HG03565 (cell line): ENCODE measurements at regions not wholly inside any gene's neighbourhood (a gene's known extent, or its start where the extent isn't known, plus 50 kb on each side); places are given as distances from the start of the nearest gene placed in this dataset.

Source experiments
- ATAC-seq: cut with Tn5 transposase; IDR thresholded peaks from one replicate; pipeline ENCODE4 v1.9.1; 2021; ENCODE audit warnings: mild to moderate bottlenecking, moderate library complexity; ENCODE audit not compliant: unreplicated experiment

- ATAC-seq: no peak
Observed at GRCh38 chr20:59429396-59429795, 129.0 kb downstream of the EDN3 start.

DNA sequence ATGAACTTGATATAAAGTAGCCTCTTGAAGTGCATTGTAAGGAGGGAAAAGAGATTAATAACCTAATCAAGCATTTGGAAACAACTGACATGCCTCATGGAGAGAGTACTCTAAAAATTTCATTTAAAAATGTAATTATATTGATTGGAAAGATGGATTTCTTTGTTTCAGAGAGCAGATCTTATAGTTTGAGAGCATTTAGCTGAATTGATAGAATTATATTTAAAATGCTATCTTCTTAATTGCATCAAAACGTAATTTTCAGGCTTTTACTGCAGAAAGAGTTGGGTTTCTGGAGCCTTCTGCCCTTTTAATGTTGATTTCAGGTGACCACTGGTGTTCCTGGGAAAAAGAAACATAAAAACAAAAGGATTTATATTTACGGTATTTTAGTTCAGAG lies 130.6 kb downstream of the EDN3 start:
- no peak for ATAC-seq

DNA sequence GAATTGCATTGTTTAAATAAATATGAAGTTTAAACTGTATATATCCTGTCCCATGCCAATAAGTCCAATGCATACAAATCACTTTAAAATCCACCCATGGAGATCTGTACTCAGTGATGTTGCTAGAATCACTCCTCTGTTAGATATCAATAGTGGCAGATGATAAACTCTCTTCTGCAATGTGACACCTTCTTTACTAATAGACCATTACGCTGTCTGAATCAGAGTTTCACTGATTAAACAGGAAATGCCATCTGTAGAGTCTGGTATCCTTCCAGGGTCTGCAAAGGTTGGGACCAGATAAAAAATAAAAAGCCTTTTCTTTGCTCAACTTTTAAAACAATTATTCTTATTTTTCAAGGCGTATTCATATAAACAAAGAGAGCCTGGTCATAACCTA lies 134.5 kb downstream of the EDN3 start:
- ATAC-seq: no peak

GRCh38 chr20:59435518-59435917 lies 135.1 kb downstream of the EDN3 start:
- ATAC-seq: no peak

DNA sequence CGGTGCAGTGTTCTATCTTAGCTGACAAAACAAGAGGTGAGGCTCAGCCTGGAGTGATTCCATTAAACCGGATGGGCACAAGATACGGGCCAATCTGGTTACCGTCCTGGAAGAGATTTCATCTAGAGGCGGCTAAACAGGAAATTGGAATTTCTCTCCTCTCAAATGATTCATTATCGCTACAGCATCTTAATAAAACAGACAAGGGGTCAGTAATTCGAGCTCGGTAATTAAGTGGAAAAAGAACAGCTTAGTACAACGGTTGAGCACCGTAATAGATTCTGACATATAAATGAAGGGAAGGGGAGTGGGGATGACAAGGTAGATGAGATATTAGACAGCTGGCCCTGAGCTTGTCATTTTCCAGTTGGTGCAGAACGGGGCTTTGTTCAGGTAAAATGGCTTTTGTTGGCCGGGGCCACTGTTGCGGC lies 137.2 kb downstream of the EDN3 start:
- ATAC-seq: no peak

GRCh38 chr20:59438201-59438600 lies 137.8 kb downstream of the EDN3 start:
- ATAC-seq: no peak

DNA sequence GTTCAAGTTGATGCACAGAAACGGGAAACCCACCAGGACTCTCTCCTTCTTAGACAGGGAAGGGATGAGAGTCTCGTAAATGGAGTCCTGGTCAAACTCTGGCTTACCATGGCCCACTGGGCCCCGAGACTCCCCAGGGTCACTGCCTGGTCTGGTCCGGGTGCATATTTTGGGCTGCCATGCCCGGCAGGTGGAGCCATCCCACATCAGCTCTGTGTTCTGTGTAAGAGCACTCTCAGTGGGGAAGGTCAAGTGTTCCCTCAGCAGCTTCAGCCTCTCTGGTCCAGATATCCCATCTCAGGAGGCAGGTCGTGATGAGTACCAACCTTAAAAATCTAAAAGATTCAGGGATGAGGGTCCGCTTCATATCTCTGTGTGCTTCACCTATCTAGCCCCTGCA lies 138.8 kb downstream of the EDN3 start:
- ATAC-seq: no peak

DNA sequence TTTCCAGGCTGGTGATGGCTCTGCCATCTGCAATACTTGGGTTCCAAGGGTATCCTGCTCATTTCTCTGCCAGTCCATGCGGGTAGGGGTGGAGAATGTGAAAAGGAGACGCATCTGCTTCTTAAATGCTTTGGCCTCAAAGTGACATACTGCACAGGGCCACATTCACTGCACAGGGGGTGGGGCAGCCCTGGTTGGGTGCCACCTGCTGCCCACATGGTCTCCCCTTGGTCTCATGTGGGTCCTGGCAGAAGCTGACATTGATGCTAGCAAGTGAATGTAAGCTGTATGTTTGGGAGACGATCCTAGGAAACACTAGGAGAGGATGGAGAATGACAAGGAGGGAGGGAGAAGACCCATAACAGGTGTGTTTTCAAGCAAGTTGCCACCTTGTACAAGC lies 140.9 kb downstream of the EDN3 start:
- no peak for ATAC-seq

GRCh38 chr20:59441860-59442810 lies 141.7 kb downstream of the EDN3 start:
- ATAC-seq: no peak

GRCh38 chr20:59443550-59443949 lies 143.1 kb downstream of the EDN3 start:
- ATAC-seq: no peak

DNA sequence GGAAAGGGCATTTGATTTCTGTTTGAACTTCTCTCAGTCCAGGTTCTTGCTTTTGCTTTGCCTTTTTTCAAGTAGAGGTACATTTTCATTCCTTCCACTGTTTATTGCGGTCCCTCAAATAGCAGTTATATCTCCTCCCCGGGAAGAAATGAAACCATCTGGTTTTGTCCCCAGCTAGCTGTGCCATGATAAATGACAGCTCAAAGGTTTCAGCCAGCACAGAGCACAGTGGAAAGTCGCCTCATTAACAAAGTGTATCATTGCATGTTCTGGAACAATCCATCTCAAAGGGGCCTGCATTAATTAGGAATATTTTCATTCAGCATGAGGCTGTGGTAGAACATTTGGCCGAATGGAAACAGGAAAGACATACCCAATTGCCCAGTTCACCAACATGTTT lies 146.0 kb downstream of the EDN3 start:
- no peak for ATAC-seq

DNA sequence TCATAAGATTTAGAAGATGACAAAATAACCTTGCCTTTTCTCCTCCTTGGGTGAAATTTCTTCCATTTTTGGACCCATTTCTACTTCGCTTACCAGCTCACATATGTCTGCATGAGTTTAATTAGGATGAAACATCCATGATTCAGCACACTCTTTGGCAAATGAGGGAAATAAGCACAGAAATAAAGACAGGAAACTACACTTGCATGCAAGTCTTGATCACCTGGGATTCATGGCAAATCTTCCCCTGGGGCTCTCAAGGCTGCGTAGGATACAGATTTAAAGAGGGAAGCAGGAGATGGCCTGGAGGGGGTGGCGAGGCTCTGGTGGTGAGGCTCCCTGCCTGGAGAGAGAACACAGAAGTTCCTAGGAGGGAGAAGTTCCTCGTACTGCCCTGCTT lies 147.8 kb downstream of the EDN3 start:
- ATAC-seq: no peak

GRCh38 chr20:59448851-59449444 lies 148.5 kb downstream of the EDN3 start:
- no peak for ATAC-seq

GRCh38 chr20:59451066-59451630 lies 150.7 kb downstream of the EDN3 start:
- no peak for ATAC-seq

- ATAC-seq: no peak
Observed at GRCh38 chr20:59451641-59452040, 151.2 kb downstream of the EDN3 start.

GRCh38 chr20:59452856-59453255 lies 151.5 kb upstream of the PHACTR3 start:
- no peak for ATAC-seq

DNA sequence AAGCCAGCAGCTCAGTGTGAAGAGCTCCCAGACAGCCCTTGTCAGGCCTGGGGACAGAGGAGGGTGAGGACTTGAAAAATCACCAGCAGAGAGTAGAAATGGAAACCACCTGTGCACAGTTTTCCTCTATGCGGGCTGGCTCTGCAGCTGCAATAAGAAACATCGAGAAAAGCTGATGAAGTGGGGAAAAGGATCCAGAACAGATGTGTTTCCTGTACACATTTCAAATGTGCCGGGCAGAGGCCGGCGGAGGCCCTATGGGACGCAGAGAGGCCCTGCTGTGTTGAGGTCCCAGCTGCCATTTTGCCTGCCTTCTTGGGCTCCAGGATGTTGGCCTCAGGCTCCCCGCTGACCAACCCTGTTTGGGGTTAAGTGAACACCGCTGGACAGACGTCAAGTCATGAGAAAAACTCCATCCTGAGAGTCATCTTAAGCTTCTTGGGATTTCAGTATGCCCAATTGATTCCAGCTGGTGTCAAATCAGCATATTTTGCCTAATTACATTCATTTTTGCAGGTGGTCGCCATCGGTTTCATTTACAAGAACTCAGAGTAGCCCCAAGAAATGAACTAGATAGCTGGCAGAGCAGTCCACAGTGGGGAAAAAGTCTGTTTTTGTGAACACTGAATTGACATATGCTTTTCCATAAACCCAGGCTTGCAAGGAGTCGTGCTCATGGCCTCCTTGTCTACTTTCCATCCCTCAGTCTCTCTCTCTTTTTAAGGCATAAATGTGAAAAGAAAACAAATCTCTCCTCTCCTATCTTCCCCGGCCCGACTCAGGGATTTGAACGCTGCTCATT lies 150.4 kb upstream of the PHACTR3 start:
- ATAC-seq: no peak

DNA sequence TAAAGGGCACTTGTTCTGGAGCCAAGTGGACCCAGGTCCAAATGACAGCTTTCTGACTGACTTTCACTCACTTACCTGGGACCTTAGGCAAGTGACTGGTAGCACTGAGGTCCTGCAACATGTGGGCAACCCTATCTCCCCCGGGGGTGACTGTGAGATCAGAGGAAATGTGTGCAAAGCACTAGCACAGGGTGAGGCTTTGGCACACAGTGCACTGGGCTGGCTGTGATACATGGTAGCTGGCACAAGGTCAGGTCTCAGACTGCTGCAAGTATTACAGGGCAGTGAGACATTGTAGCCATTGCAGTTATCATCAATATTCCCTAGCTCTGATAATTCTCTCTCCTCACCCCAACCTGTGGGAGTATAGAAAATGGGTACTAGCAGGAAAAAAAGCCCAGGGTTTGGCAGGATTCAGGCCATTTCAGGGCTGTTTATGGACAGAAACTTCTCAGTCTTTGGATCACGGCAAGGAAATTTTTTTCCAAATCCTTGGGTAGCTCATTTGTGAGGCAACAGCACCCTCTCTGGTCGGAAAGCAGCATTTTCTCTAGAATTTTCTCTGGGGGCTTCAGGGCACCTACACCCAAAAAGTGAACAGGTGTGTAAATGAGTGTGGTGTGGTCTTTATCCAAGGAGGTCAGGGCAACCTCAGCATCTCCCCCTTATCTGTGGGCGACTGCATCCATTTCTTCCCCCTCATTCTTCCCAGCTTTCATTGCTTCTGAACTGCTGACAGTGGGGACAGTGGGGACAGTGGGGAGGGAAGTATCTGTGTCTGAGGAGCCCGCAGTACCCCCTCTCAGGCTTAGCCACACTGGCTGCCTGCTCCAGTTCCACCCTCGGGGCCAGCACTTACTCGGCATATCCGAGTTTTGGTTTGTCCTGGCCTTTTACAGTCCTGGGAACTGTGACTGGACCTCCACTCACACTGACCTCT lies 148.7 kb upstream of the PHACTR3 start:
- no peak for ATAC-seq

DNA sequence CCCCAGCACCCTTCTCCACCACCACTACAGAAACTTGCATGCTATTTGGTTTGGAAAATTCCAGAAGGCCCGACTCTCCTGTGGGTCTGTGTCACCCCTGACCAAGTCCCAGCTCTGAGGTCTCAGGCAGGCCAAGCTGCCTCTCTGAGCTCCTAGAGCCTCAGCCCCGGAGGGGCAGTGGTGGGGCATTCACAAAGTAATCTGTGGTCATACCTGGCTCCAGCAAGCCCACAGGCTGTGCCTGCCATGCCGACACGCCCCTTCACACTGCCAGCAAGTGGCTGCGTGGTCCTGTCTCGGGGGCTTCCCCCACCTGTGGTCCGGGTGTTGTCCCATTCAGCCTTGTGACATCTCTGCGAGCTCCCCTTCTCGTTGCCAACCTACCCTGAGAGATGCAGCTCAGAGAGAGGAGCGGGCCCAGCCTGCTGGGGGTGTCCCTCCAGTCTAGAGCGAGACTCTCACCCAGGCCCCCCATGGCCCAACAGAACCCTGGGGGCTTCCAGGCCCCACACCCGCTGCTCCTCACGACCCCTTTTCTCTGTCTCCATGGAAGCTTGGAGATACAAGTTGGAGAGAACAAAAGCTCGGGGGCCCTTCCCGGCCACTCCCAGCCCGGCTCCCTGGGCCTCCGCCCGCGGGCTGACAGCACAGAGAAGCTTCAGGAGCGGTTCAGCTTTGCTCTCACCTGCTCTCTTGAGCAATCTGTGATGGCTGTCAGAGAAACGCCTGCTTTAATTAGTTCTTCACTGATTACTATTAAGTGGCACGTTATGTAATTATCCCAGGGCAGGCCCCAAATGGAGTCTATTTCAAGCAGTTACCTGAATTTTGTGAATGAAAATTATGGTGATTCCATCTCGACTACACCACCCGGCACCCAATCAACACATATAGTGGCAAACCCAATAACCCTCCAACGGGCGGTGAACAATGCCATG lies 147.7 kb upstream of the PHACTR3 start:
- no peak for ATAC-seq
